ENCODE measurements at regions not wholly inside any gene's neighbourhood (a gene's known extent, or its start where the extent isn't known, plus 50 kb on each side); places are given as distances from the start of the nearest gene placed in this dataset.

GRCh38 chr2:67576991-67577390 lies 179.9 kb downstream of the ETAA1 start:
- no peaks in the 10 kb centered on the region for H3K36me3 Mint-ChIP-seq
- no peak overlapping the region for H3K27ac Mint-ChIP-seq
- H3K9me3 Mint-ChIP-seq, result no peaks in the 10 kb centered on the region
- no peaks in the 10 kb centered on the region; the same call in 1 of the 2 replicates for H3K4me1 Mint-ChIP-seq
- no peak for TF ChIP-seq E2F4 (CRISPR knock-in tag; IDR thresholded peaks at IDR 0.05; ENCODE audit: borderline replicate concordance, low read depth)
- no peak for TF ChIP-seq HMGA2 (CRISPR knock-in tag; IDR thresholded peaks at IDR 0.05)
- TF ChIP-seq CREM (CRISPR knock-in tag; IDR thresholded peaks at IDR 0.05), result no peak
- TF ChIP-seq ZNF532 (CRISPR knock-in tag; IDR thresholded peaks at IDR 0.05; ENCODE audit: borderline replicate concordance), result no peak
- no peak for TF ChIP-seq ATF6 (CRISPR knock-in tag; IDR thresholded peaks at IDR 0.05)
- no peak for TF ChIP-seq TCF7 (CRISPR knock-in tag; IDR thresholded peaks at IDR 0.05; ENCODE audit: low read depth)
- ATAC-seq, result no peak
- ChIA-PET CTCF (no interaction called here), POLR2A (no interaction called here)
- H3K4me3 Mint-ChIP-seq, result no peak overlapping the region
- no peaks in the 10 kb centered on the region for H3K27me3 Mint-ChIP-seq (ENCODE audit: low read depth)
- no peak for DNase-seq (ENCODE audit: low spot score)

- peaks cover 8% of the 10 kb centered on the region; the same call in 1 of the 2 replicates for H3K36me3 Mint-ChIP-seq
- H3K4me1 Mint-ChIP-seq, result no peaks in the 10 kb centered on the region; the same call in 1 of the 2 replicates
- ChIA-PET POLR2A (no interaction called here), CTCF (no interaction called here)
- TF ChIP-seq E2F1 (CRISPR knock-in tag; IDR thresholded peaks at IDR 0.05), result no peak
- DNase-seq (ENCODE audit: low spot score) (no peak), ATAC-seq (no peak)
- no peak overlapping the region for H3K4me3 Mint-ChIP-seq
- H3K9me3 Mint-ChIP-seq, result peaks cover 12% of the 10 kb centered on the region
- no peaks in the 10 kb centered on the region for H3K27me3 Mint-ChIP-seq (ENCODE audit: low read depth)
- no peak overlapping the region for H3K27ac Mint-ChIP-seq
Observed at GRCh38 chr2:67579216-67579615, 182.1 kb downstream of the ETAA1 start.

GRCh38 chr2:67579806-67580205 lies 182.7 kb downstream of the ETAA1 start:
- DNase-seq (ENCODE audit: low spot score) (no peak), ATAC-seq (no peak)
- Mint-ChIP-seq H3K4me3 (no peak overlapping the region), H3K36me3 (peaks cover 9% of the 10 kb centered on the region; the same call in 1 of the 2 replicates), H3K27ac (no peak overlapping the region), H3K27me3 (ENCODE audit: low read depth) (no peaks in the 10 kb centered on the region), H3K4me1 (no peaks in the 10 kb centered on the region; the same call in 1 of the 2 replicates), H3K9me3 (peaks cover 17% of the 10 kb centered on the region)
- ChIA-PET CTCF (no interaction called here), POLR2A (no interaction called here)
- TF ChIP-seq, protein P1, sequence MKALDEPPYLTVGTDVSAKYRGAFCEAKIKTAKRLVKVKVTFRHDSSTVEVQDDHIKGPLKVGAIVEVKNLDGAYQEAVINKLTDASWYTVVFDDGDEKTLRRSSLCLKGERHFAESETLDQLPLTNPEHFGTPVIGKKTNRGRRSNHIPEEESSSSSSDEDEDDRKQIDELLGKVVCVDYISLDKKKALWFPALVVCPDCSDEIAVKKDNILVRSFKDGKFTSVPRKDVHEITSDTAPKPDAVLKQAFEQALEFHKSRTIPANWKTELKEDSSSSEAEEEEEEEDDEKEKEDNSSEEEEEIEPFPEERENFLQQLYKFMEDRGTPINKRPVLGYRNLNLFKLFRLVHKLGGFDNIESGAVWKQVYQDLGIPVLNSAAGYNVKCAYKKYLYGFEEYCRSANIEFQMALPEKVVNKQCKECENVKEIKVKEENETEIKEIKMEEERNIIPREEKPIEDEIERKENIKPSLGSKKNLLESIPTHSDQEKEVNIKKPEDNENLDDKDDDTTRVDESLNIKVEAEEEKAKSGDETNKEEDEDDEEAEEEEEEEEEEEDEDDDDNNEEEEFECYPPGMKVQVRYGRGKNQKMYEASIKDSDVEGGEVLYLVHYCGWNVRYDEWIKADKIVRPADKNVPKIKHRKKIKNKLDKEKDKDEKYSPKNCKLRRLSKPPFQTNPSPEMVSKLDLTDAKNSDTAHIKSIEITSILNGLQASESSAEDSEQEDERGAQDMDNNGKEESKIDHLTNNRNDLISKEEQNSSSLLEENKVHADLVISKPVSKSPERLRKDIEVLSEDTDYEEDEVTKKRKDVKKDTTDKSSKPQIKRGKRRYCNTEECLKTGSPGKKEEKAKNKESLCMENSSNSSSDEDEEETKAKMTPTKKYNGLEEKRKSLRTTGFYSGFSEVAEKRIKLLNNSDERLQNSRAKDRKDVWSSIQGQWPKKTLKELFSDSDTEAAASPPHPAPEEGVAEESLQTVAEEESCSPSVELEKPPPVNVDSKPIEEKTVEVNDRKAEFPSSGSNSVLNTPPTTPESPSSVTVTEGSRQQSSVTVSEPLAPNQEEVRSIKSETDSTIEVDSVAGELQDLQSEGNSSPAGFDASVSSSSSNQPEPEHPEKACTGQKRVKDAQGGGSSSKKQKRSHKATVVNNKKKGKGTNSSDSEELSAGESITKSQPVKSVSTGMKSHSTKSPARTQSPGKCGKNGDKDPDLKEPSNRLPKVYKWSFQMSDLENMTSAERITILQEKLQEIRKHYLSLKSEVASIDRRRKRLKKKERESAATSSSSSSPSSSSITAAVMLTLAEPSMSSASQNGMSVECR (CRISPR knock-in tag; IDR thresholded peaks at IDR 0.05; ENCODE audit: borderline replicate concordance), result no peak
- TF ChIP-seq ZNF671 (CRISPR knock-in tag; IDR thresholded peaks at IDR 0.05), result no peak
- TF ChIP-seq ZNF121 (CRISPR knock-in tag; IDR thresholded peaks at IDR 0.05), result no peak
- TF ChIP-seq, protein P2, sequence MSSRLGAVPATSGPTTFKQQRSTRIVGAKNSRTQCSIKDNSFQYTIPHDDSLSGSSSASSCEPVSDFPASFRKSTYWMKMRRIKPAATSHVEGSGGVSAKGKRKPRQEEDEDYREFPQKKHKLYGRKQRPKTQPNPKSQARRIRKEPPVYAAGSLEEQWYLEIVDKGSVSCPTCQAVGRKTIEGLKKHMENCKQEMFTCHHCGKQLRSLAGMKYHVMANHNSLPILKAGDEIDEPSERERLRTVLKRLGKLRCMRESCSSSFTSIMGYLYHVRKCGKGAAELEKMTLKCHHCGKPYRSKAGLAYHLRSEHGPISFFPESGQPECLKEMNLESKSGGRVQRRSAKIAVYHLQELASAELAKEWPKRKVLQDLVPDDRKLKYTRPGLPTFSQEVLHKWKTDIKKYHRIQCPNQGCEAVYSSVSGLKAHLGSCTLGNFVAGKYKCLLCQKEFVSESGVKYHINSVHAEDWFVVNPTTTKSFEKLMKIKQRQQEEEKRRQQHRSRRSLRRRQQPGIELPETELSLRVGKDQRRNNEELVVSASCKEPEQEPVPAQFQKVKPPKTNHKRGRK (CRISPR knock-in tag; IDR thresholded peaks at IDR 0.05; ENCODE audit: borderline replicate concordance), result no peak
- no peak for TF ChIP-seq SOX15 (CRISPR knock-in tag; IDR thresholded peaks at IDR 0.05)
- no peak for TF ChIP-seq MYBL2 (CRISPR knock-in tag; IDR thresholded peaks at IDR 0.05)
- TF ChIP-seq MXD4 (CRISPR knock-in tag; IDR thresholded peaks at IDR 0.05; ENCODE audit: borderline replicate concordance), result no peak
